Inferior parietal cortex (tissue), 1 donor: ENCODE measurements at regions not wholly inside any gene's neighbourhood (a gene's known extent, or its start where the extent isn't known, plus 50 kb on each side); places are given as distances from the start of the nearest gene placed in this dataset.
"Not testable (repeated sequence)": the region's sequence is repeated elsewhere in the genome, so short reads cannot be mapped to it uniquely, and the experiment has no call there.

ENCODE experiments used
- DNase-seq: peaks from one replicate; pipeline ENCODE4 v3.0.0-alpha.2; 2016; ENCODE audit errors: extremely low spot score

DNA sequence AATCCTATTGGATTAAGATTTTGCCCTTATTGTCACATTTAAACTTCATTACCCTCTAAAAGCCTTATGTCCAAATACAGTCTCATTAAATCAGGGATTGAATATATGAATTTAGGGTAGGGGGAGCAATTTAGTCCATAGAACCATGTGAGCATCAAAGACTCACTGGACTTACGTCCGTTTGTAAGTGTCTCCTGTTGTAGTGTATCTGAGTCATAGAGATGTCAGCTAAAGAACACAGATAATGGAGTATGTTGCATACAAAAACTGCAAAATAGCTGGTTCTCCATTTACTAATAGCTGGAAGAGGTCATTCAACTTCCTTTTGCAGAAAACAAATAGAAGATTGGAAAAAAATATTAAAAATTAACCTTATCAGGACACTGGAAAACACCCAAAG, 599.1 kb upstream of the SOX9 start:
- no peak for DNase-seq

- no peak for DNase-seq
These were observed 598.4 kb upstream of the SOX9 start for GRCh38 chr17:71522383-71522782.

DNA sequence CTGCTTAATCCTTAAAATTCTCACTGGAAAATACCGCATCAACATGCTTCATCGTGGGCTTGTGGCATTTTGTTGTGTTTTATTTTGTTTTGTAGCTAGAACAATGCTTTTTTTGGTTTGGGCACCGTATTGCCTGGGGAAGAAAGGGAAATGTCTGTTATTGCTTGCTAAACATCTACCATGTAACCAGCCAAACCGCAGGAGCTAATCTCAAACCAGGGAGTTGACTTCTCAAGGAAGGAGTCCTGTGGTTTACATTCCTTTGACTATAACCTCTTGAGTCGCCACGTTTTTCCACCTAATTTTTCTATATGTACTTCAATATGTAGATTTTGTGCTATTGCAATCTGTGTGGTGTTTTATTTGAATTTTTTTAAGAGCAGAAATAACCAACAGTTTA, 593.5 kb upstream of the SOX9 start:
- DNase-seq, result no peak

GRCh38 chr17:71528210-71528609, 592.6 kb upstream of the SOX9 start:
- DNase-seq, result no peak

- DNase-seq, result no peak
These were observed 590.6 kb upstream of the SOX9 start for GRCh38 chr17:71530248-71530647.

DNA sequence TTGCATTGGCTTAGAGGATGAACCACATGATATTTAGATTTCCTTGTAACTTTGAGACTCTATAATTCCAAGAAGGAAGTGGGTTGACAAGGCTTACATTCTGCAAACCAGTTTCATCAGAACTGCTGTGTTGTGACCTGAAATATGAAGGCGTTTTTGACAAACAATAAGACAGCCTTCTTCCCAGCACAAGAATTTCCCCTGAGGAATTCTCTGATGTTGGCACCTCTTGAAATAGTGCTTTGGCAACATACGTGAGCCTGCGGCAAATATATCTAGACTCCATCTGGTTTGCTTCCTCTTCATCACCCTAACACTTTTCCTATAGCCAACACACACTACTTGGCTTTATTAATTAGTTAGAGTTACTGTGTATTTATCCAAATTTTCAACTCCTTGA, 585.5 kb upstream of the SOX9 start:
- DNase-seq, result no peak

GRCh38 chr17:71546419-71546818, 574.4 kb upstream of the SOX9 start:
- no peak for DNase-seq

DNA sequence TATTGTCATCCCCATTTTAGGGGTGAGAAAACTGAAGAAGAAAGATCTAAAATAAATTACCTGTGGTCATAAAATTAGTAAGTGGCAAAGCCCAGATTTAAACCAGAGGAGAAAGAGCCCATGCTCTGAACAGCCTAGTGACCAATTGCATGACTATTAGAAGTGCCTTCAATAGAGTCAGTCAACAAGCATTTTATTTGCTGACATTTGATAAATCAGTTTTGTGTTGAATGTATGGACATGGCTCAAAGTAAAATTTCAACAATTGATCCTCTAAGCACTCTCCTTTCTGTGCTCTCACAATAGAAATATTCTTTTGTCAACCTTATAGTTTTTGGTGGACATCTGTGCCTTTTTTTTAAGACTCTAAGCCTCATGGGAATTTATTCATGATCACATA, 572.9 kb upstream of the SOX9 start:
- no peak for DNase-seq

DNA sequence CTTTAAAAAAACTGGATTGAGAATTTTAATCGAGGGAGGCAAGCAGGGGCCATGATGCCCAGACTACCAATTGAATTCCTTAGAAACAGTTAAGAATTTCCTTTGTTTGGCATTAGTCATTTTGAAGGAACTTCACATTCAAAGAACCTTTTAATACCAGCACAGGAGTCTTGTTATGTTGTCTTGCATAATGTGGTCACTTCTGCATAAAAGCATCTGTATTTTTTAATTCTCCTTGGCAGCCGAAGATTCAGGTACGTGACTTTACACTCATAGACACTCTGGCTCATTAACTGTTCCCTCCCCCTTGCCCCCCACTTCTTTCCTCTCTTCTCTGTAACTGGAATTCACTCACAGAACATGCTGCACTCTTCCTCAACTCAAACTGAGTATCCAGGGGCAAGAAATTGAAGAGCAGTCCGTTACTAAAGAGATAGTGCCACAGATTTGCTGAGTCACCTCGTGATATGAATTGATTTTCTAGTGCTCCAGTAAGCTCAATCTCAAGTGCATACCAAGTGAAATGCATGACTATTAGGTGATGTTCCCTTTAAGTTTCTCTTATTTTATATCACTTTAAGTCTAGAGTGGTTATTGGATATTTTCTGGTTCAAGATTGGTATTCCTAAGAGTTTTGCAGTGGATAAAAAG, 572.2 kb upstream of the SOX9 start:
- no peak for DNase-seq

GRCh38 chr17:71550675-71551074, 570.1 kb upstream of the SOX9 start:
- DNase-seq, result no peak

GRCh38 chr17:71553381-71553780, 567.4 kb upstream of the SOX9 start:
- no peak for DNase-seq

DNA sequence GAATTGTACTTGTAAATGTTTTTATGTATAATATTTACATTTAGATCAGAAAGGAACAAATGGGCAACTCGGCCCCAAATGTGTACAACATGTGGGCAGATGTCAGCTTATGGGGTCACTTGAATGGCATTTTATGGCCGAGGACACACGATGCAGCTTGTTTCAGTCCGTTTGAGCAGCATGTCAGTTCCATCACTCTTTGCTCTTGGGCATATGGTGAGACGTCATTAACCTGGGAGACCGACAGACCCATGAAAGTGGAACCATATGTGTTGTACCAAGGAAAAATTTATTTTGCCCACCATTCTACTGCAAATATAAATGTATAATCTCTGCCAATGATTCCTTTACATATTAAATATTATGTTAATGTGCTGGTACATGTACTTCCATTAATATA, 561.9 kb upstream of the SOX9 start:
- DNase-seq, result no peak

GRCh38 chr17:71572343-71572742, 548.5 kb upstream of the SOX9 start:
- no peak for DNase-seq

DNA sequence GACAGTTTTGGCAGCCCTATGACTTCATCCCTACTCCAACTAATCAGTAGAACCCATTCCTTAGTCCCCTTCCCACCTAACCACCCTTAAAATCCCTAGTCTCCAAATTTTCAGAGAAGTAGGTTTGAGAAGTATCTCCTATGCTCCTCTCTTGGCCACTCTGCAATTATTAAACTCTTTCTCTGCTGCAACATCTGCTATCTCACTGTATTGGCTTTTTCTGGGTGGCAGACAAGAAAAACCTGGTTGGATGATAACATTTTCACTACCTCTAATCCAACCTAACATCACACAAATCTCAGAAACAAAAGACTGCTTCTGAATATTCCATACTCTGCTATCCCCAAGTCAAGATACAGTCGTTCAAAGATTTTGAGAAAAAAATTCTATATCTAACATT, 542.4 kb upstream of the SOX9 start:
- no peak for DNase-seq

DNA sequence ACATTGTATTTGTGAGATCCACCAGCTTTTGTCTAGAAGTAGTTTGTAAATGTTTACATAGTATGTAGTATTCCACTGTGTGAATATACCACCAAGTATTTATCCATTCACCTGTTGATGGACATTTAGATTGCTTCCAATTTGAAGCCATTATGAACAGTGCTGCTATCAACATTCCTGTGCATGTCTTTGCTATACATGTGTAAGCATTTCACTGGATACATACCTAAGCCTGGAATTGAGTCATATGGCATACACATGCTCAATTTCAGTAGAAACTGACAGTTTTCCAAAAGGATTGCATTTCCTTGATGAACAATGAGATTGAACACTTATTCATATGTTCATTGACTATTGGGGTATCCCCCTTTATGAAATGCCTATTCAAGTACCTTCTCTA, 540.6 kb upstream of the SOX9 start:
- no peak for DNase-seq

- DNase-seq, result no peak
These were observed 535.3 kb upstream of the SOX9 start for GRCh38 chr17:71585540-71585939.

GRCh38 chr17:71592431-71592830, 528.4 kb upstream of the SOX9 start:
- DNase-seq, result no peak

- no peak for DNase-seq
These were observed 527.7 kb upstream of the SOX9 start for GRCh38 chr17:71593078-71593477.

DNA sequence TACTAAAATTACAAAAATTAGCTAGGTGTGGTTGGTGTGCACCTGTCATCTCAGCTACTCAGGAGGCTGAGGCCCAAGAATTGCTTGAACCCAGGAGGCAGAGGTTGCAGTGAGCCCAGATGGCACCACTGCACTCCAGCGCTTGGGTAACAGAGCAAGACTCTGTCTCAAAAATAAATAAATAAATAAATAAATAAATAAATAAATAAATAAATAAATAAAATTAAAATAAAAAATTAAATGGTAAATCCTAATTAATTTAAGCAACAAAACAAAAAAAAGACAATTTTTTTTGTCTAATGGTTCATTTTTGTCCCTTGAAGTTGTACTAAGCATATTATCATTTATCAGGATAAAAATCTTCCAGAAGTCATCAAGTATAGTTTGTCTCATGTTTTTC, 521.2 kb upstream of the SOX9 start:
- not testable (repeated sequence) for DNase-seq

- no peak for DNase-seq
These were observed 520.6 kb upstream of the SOX9 start for GRCh38 chr17:71600137-71600789.

- DNase-seq, result no peak
These were observed 518.8 kb upstream of the SOX9 start for GRCh38 chr17:71601894-71602504.

GRCh38 chr17:71613996-71614395, 506.8 kb upstream of the SOX9 start:
- no peak for DNase-seq

DNA sequence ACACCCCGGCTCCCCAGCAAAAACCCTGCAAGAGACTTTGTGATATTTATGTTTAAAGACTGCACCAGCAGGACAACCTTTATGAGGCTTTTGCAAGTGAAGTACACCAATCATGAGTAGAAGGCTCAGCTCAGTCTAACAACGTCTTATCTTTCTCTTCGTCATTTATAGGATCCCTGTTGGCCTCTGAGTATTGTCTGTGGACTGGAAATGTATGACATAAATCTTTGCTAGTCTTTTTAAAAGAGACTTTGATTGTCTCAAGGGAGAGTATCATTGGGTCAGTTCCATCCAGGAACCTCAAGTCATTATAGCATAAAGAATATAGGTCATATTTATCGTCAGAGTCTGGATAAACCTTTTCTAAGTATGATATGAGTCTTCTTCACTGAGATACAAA, 505.0 kb upstream of the SOX9 start:
- DNase-seq, result no peak
